Inflammatory macrophage treated with lipopolysaccharide for 4 hours (primary cell): ENCODE measurements at regions not wholly inside any gene's neighbourhood (a gene's known extent, or its start where the extent isn't known, plus 50 kb on each side); places are given as distances from the start of the nearest gene placed in this dataset.

Experiments used
- DNase-seq: peaks from one replicate; pipeline ENCODE4 v3.0.0-alpha.2; 2020

- no peak for DNase-seq
Observed at GRCh38 chr1:23639460-23640095, 52.0 kb upstream of the RPL11 start.

DNA sequence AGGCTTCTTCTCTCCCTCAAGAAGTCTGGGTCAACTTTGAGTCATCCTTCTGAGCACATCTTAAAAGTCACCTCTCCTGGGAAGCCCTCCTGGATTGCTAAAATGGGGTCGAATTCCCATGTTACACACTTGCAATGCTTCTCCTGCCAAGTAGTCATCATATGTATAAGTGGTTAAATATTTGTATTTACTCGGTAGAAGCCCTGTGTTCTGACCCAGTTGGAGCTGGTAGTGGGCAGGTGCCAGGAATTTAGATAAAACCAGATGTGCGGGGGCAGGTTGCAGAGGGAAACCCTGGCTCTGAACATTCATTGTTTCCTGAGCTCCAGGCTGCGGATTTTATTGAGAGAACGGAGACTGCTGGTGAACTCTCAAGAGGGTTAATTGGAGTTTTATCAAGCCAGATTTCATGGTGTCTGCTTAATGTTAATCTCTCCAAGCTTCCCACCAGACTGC, 52.8 kb upstream of the RPL11 start:
- no peak for DNase-seq

DNA sequence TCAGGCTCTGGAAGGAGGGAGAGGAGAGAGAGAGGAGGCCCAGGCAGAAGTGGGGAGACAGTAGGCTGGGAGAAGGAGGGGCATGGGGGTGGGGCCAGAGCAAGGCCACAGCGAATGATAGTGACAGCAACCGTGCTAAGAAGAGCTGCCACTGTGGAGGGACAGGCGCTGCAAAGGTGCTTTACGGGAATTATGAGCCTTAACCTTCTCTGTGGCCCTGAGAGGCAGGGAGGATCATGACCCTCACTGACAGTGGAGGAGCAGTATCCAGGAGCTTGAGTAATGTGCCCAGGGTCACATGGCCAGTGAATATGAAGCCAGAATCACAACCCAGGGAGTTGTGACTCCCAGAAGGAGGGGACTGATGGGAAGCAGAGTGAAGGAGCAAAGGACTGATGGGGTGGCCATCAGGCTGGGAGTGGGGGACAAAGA, 53.4 kb upstream of the RPL11 start:
- DNase-seq, result no peak

GRCh38 chr1:23636009-23636408, 55.6 kb upstream of the RPL11 start:
- no peak for DNase-seq

DNA sequence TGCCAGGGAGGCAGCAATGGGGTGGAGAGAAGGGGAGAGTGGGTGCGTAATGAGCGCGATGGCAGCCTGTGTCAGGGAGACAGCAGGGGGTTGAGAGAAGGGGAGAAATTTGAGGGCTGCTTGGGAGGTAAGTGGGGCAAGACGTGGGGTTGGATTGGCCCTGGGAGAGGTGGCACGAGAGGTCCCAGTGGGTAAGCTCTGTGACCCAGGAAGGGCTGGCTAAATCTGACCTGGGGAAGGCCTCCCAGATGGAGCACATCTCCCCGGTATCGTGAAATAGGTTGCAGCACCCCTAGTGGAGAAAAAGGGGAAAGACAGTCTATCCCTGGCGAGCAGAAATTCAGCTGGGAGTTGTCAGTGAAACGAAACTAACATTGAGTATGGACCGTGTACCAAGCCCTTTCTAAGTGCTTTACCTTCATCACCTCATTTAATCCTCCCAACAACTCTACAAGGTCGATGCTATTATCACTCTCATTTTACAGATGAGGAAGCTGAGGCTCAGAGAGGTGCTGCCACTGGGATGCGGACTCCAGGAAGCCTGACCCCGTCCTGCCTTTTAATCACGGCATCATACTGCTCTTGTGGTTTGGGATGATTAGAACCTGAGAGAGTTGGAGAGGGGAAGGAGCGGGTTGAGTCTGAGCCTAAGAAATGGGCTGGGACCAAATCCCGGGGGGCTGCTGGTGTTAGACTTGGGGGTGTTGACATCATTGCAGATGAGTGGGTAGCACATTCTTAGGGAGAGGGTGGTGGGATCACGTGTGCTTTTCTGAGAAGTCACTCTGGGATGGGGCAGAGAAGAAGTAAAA, 56.6 kb upstream of the RPL11 start:
- peak; percentile 72 for DNase-seq

GRCh38 chr1:23634518-23634839, 57.1 kb upstream of the RPL11 start:
- no peak for DNase-seq

DNA sequence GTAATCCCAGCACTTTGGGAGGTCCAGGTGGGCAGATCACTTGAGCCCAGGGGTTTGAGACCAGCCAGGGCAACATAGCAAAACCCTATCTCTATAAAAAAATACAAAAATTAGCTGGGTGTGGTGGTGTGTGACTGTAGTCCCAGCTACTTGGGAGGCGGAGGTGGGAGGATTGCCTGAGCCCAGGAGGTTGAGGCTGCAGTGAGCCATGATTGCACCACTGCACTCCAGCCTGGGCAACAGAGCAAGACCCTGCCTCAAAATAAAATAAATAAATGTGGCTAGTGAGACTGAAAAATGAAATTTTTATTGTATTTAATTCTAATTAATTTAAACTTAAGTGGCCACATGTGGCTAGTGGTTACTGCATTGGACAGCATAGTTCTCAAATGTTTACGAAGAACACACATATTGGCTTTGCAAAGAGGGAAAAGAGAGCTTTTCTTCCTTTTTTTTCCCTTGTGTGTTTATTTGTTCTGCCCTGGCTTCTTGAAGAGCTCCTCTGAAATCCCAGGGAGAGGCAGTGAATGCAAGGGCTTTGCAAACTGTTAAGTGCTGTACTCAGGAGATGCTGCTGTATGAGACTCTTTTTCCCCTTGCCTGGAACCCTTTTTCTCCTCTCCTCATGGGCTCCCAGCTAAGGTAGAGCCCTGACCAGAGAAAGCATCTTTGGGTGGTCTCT, 59.0 kb upstream of the RPL11 start:
- DNase-seq, result no peak

DNA sequence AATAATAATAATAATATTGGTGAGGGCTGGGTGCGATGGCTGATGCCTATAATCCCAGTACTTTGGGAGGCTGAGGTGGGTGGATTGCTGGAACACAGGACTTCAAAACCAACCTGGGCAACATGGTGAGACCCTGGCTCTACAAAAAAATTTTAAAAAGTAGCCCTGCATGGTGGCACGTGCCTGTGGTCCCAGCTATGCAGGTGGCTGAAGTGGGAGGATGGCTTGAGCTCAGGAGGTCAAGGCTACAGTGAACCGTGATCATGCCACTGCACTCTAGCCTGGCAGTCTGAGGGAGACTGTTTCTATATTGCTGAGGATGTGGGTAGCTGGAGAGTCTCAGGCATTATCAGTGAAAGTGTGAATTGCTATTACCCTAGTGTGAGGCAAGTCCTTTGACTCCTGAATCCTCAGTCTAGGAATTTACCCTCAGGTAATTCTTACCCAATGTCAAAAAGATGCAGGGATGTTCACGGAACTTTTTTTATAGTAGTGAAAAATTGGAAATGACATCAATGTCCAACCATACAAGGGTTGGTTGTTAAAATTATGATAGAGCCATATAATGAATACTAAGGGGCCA, 61.8 kb upstream of the RPL11 start:
- DNase-seq, result no peak

GRCh38 chr1:23628951-23629387, 62.6 kb upstream of the RPL11 start:
- no peak for DNase-seq

- no peak for DNase-seq
Observed at GRCh38 chr1:23627069-23627735, 64.4 kb upstream of the RPL11 start.

GRCh38 chr1:23625929-23626535, 65.6 kb upstream of the RPL11 start:
- DNase-seq, result no peak

GRCh38 chr1:23625459-23625858, 66.1 kb upstream of the RPL11 start:
- DNase-seq, result no peak

DNA sequence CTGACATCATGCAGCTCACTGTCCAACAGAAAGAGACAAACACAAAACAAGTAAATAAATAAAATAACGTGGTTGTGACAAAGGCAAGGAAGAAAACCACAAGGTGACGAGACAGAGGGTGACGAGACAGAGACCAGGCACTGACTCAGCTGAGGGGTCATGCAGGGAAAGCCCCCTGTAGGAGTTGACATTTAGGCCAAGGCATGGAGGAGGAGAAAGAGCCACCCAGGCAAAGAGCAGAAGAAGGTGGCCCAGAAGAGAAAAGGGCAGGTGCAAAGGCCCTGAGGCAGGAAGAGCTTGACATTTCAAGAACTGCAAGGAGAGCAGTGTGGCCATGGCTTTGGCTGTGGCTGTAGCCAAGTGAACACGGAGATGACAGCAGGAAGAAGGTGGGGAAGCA, 65.1 kb upstream of the ID3 start:
- DNase-seq, result peak; percentile 6

GRCh38 chr1:23622284-23622683, 63.0 kb upstream of the ID3 start:
- DNase-seq, result no peak

DNA sequence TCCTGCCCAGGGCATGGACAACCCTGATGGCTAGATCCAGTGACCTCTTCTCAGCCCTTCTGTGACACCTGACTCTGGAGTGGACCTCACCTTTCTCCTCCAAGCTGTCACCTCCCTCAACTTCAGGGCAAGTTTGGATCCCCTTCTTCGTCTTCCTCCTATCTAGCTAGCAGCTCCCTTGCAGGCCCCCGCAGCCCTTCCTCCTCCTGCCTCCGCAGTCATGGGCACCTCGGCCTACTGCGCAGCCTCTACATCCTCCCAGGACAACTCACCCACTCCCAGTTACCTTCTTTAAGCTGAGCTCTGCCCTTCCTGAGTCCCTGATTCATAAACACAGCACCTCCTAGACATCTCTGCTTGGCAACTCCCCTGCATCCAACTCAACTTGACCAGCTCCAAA, 61.3 kb upstream of the ID3 start:
- DNase-seq, result no peak

DNA sequence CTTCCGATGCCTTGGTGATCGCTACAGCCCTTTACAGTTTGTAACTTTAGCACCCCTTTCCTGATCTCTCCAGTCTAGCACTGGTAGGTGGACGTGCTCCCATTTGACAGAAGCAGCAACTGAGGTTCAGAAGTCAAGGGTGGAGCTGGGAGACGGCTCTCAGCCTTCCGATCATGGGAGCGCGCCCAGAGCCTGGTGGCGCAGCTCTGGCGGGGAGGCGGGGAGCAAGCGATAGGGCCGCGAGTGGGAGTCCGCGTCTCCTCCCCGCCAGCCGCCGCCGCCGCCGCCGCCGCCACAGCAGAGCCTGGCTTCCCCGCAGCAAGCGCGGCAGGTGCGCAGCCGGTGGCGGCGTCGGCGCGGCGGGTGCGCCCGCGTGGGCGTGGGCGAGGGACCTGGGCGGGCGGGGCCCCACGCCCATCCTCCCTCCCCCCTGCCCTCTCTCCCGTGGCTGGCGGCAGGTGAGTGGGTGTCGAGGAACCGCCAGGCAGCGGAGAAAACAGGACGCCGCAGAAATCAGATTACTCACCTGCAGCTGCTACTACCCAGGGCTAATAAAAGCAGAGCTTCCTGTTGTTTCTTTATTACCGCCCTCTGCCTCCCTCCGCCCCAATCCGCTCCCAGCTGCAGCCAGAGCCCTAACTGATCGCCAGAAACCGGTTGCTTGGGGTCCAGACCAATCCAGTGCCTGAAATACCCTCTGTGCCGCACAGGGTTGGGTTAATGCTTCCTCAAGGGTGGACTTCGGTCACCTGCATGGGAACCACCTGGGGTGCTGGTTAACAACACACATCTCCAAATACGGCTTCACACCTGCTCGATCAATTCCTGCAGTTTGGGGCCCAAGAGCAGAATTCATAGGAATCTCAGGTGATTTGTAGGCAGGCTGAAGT, 60.2 kb upstream of the ID3 start:
- no peak for DNase-seq

DNA sequence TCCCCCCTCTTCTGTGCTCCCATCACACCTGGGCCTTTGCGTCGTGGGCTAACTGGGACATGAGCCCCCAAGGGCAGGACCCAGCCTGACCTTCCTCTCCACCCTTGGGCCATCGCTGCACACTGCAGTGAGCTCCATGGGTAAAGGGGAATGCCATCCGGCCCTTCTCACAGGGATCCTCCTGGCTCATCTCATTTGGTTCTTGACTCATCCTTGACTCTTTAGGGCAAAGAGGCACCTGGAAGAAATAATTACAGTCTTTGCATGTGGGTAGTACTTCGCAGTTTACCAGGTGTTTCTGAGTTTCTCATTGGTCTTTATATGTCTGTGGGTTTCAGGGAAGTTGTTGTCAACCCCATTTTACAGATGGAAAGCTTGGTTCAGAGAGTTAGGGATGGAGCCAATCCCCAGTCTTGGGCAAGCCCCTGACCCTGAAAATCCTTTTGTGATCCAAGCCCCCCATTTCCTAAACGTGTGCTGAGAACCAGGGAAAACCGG, 59.3 kb upstream of the ID3 start:
- DNase-seq, result no peak

DNA sequence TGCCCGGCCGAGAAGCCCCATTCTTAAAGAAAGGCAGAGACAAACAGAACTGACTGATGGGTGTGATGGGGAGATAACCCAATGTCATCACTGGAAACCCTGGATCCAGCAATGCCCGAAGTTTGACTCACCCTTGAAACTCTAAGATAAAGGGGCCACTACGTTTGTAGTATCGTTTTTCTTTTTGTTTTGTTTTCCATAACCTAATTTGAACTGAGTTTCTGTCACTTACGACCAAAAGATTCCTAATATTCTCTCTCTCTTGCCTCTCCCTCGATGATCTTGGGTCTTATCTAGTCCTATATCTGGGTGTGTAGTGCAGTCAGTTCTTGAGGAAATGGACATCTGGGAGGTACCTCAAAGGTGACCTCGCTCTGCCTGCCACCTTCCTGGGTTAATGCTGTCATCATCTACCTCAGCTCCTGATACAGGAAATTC, 57.8 kb upstream of the ID3 start:
- DNase-seq, result no peak

GRCh38 chr1:23616292-23616824, 57.1 kb upstream of the ID3 start:
- DNase-seq, result no peak

GRCh38 chr1:23615852-23616251, 56.6 kb upstream of the ID3 start:
- DNase-seq, result no peak

DNA sequence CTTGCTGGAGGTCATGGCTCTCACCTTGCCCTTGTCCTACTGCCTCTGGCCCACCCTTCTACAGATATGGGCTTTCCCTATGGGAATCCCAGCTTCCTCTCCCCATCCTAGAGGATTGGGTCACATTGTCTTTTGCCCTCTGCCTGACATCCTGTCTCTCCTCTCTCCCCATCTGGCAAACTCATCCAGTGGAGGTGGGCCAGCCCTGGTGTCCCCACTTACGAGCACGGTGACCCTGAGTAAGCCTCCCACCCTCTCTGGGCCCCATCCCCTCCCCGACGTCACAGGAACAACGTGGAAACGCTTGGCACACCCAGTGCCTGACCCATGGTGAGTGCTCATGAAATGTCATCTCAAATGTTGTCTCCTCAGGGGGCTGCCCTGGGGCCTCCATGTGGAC, 56.1 kb upstream of the ID3 start:
- DNase-seq, result no peak
